Psoas muscle (tissue), 7 donors: ENCODE measurements at regions not wholly inside any gene's neighbourhood (a gene's known extent, or its start where the extent isn't known, plus 50 kb on each side); places are given as distances from the start of the nearest gene placed in this dataset.
"Not testable (repeated sequence)": the region's sequence is repeated elsewhere in the genome, so short reads cannot be mapped to it uniquely, and the experiment has no call there.

Experiments
- ATAC-seq, 4 donors: fragments of 200-7000 bp; cut with Tn5 transposase; one replicate each; pipeline ENCODE4 v1.9.1; 2020; ENCODE audit warnings: moderate library complexity in 3 of 4, mild to moderate bottlenecking in 2 of 4
- DNase-seq, 2 donors: peaks; one replicate each; pipeline ENCODE4 v3.0.0-alpha.2; 2020
- H3K27ac ChIP-seq: fragments of 200-600 bp; one replicate; pipeline ENCODE4 v1.8.0; 2022
- H3K27me3 ChIP-seq, 3 donors: fragments of 200-600 bp in 1 of 3; one replicate each; pipeline versions ENCODE4 v1.6.1 to v1.8.0; 2013 to 2022; ENCODE audit warnings: low read length in 2 of 3, mild to moderate bottlenecking in 2 of 3, moderate library complexity in 1 of 3; ENCODE audit not compliant: insufficient read depth in 3 of 3
- H3K36me3 ChIP-seq, 2 donors: fragments of 200-600 bp in 1 of 2; one replicate each; pipeline versions ENCODE4 v1.6.1 to v1.8.0; 2013 to 2022; ENCODE audit warnings: low read depth in 1 of 2, mild to moderate bottlenecking in 1 of 2, moderate library complexity in 1 of 2; ENCODE audit not compliant: insufficient read depth in 1 of 2
- H3K4me1 ChIP-seq: fragments of 200-600 bp; one replicate; pipeline ENCODE4 v1.8.0; 2022
- H3K4me3 ChIP-seq: fragments of 200-600 bp; one replicate; pipeline ENCODE4 v1.8.0; 2022; ENCODE audit warnings: mild to moderate bottlenecking
- H3K9me3 ChIP-seq: fragments of 200-600 bp; one replicate; pipeline ENCODE4 v1.8.0; 2022
- CTCF ChIP-seq: fragments of 200-600 bp; IDR thresholded peaks from one replicate; pipeline ENCODE4 v1.8.0; 2022; ENCODE audit warnings: antibody characterized with exemption
- WGBS, 3 donors: extraction: QIAGEN DNeasy Blood & Tissue Kit; methylation state at CpG; one replicate each; pipeline versions ENCODE4 v1.1.6 to v1.1.7; 2013; 5-methylcytosine and 5-hydroxymethylcytosine counted together
- intact Hi-C, 2 donors: fragments of 100-400 bp; cut with DNase I; formaldehyde crosslinking; loops; one replicate each; pipeline versions ENCODE4 v1.11.0 to v1.14.2; 2022
- donor health status: healthy with polysubstance abuse.
- donor health status: DM: no; HTN: no; CAD: no; lungs with moderate emphysema.
- donor health status: Bipolar disorder and iron deficiency.
- donor health status: healthy.
- donor health status: DM: yes; HTN: yes; CAD: no.
- donor health status: DM: no; HTN: no; CAD: no.
- donor health status: DM: yes; HTN: yes; CAD: no.

DNA sequence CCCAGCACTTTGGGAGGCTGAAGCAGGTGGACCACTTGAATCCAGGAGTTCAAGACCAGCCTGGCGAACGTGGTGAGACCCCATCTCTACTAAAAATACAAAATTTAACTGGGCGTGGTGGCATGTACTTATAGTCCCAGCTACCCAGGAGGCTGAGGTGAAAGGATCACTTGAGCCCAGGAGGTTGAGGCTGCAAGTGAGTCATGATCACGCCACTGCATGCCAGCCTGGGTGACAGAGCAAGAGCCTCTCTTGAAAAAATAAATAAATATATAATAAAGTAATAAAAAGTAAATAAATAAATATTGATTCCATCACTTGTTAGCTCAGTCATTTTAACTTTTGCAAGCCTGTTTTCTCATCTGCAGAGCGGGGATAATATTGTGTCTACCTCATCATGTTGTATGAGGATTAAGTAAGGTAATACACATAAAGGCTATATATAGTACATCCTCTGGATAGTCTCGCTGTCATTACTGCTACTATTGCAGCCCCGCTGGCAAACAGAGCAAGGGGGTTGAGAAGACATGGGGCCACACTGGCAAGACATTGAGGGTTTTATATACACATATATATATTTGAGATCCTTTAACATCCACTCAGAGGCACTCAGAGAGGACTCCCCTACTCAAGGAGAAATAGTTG lies 210.9 kb downstream of the C9orf152 start:
- intact Hi-C loops: no loop called here
- Histone ChIP-seq H3K27ac (no peak overlapping the region), H3K4me3 (no peak overlapping the region), H3K36me3 (no peaks in the 10 kb centered on the region), H3K4me1 (peaks cover 9% of the 10 kb centered on the region), H3K27me3 (no peaks in the 10 kb centered on the region), H3K9me3 (no peaks in the 10 kb centered on the region)
- DNase-seq (no peak), ATAC-seq (peak in 2 of 4 donors; percentile 55 to 65)
- WGBS, 3 donors: 69 to 79% (median 74%) methylated on average over 7 of the region's 7 CpGs
- TF ChIP-seq CTCF: no peak

DNA sequence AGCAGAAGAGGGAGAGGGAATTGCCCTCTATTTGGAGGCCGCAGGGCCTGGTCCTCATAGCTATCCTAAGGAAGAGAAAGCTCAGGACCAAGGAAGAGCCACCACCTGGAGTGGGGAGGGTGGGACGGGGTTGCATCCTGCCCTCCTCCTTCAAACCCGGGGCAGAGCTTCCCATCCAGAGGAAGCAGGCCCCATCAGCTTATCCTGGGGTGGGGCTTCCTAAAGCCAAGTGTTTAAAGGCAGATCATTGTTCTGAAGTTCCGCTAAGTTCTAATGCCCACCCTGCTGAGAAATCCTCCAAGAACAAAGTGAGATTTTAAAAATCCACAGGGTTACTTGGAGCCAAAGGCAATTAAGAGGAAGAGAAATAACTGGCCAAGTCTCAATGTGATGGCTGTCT lies 210.3 kb downstream of the C9orf152 start:
- Histone ChIP-seq H3K36me3 (no peaks in the 10 kb centered on the region), H3K9me3 (no peaks in the 10 kb centered on the region), H3K4me3 (no peak overlapping the region), H3K27me3 (no peaks in the 10 kb centered on the region), H3K4me1 (peaks cover 9% of the 10 kb centered on the region), H3K27ac (no peak overlapping the region)
- intact Hi-C loops: no loop called here
- 71 to 79% (median 71%) methylated on average over 4 of the region's 4 CpGs for WGBS, 3 donors
- TF ChIP-seq CTCF: no peak
- ATAC-seq (peak in 1 of 4 donors; percentile 13), DNase-seq (no peak)

- H3K27ac ChIP-seq, H3K4me1 ChIP-seq, ATAC-seq, H3K36me3 ChIP-seq, H3K27me3 ChIP-seq, H3K4me3 ChIP-seq, intact Hi-C loops, H3K9me3 ChIP-seq, DNase-seq: not testable (repeated sequence)
- 90 to 93% (median 92%) methylated on average over 8 of the region's 8 CpGs for WGBS, 3 donors
These were observed 202.4 kb downstream of the C9orf152 start for GRCh38 chr9:110005521-110005920.

- Histone ChIP-seq H3K27me3 (no peaks in the 10 kb centered on the region), H3K4me3 (no peak overlapping the region), H3K4me1 (no peaks in the 10 kb centered on the region), H3K36me3 (no peaks in the 10 kb centered on the region), H3K9me3 (no peaks in the 10 kb centered on the region), H3K27ac (no peak overlapping the region)
- DNase-seq: no peak
- WGBS, 3 donors: 84 to 88% (median 85%) methylated on average over 2 of the region's 2 CpGs
- no peak for TF ChIP-seq CTCF
- ATAC-seq: no peak
- intact Hi-C loops: no loop called here
These were observed 201.3 kb downstream of the C9orf152 start for GRCh38 chr9:110006657-110007056.

GRCh38 chr9:110007477-110008270 lies 200.3 kb downstream of the C9orf152 start:
- Histone ChIP-seq H3K27me3 (no peaks in the 10 kb centered on the region), H3K4me3 (no peak overlapping the region), H3K4me1 (no peaks in the 10 kb centered on the region), H3K9me3 (no peaks in the 10 kb centered on the region), H3K36me3 (no peaks in the 10 kb centered on the region), H3K27ac (no peak overlapping the region)
- no peak for TF ChIP-seq CTCF
- 76 to 98% (median 95%) methylated on average over 3 of the region's 3 CpGs for WGBS, 3 donors
- ATAC-seq (no peak), DNase-seq (no peak)
- intact Hi-C loops: no loop called here
